Memory B cell (primary cell): ENCODE measurements at regions not wholly inside any gene's neighbourhood (a gene's known extent, or its start where the extent isn't known, plus 50 kb on each side); places are given as distances from the start of the nearest gene placed in this dataset.
"Not testable (repeated sequence)": the region's sequence is repeated elsewhere in the genome, so short reads cannot be mapped to it uniquely, and the experiment has no call there.

Experiments used
- ATAC-seq: fragments of 150-1000 bp; cut with Tn5 transposase; 2 replicates; pipeline ENCODE4 v1.10.0; 2021; ENCODE audit warnings: low read depth, mild to moderate bottlenecking, moderate library complexity
- DNase-seq, 2 donors: peaks; one replicate each; pipeline ENCODE4 v3.0.0; 2022; ENCODE audit warnings: low spot score in 2 of 2
- H3K27ac Mint-ChIP-seq: one replicate; pipeline ENCODE4 v1.8.0; 2022; ENCODE audit warnings: mild to moderate bottlenecking, moderate library complexity, mixed read lengths
- H3K27me3 Mint-ChIP-seq: one replicate; pipeline ENCODE4 v1.8.0; 2022; ENCODE audit warnings: mixed read lengths
- H3K36me3 Mint-ChIP-seq: one replicate; pipeline ENCODE4 v1.8.0; 2022; ENCODE audit warnings: mild to moderate bottlenecking, mixed read lengths
- H3K4me1 Mint-ChIP-seq: one replicate; pipeline ENCODE4 v1.8.0; 2022; ENCODE audit warnings: mixed read lengths
- H3K4me3 Mint-ChIP-seq: one replicate; pipeline ENCODE4 v1.8.0; 2022; ENCODE audit warnings: mild to moderate bottlenecking, moderate library complexity, mixed read lengths
- H3K9me3 Mint-ChIP-seq: one replicate; pipeline ENCODE4 v1.8.0; 2022; ENCODE audit warnings: mixed read lengths

DNA sequence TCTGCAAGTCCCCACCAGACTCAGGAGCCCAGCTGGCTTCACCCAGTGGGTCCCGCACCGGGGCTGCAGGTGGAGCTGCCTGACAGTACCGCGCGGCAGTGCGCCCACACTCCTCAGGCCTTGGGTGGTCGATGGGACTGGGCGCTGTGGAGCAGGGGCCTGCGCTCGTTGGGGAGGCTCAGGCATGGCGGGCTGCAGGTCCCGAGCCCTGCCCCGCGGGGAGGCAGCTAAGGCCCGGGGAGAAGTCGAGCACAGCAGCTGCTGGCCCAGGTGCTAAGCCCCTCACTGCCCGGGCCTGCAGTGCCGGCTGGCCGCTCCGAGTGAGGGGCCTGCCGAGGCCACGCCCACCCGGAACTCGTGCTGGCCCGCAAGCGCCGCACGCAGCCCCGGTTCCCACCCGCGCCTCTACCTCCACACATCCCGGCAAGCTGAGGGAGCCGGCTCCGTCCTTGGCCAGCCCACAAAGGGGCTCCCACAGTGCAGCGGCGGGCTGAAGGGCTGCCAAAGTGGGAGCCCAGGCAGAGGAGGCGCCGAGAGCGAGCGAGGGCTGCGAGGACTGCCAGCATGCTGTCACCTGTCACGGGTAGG, 2021.7 kb upstream of the LRRTM1 start:
- H3K36me3 Mint-ChIP-seq, H3K9me3 Mint-ChIP-seq, H3K27ac Mint-ChIP-seq, DNase-seq, H3K4me3 Mint-ChIP-seq, H3K4me1 Mint-ChIP-seq, H3K27me3 Mint-ChIP-seq, ATAC-seq: not testable (repeated sequence)

- Mint-ChIP-seq H3K36me3 (no peaks in the 10 kb centered on the region), H3K9me3 (no peaks in the 10 kb centered on the region), H3K4me3 (no peak overlapping the region), H3K27ac (no peak overlapping the region), H3K4me1 (no peaks in the 10 kb centered on the region), H3K27me3 (no peaks in the 10 kb centered on the region)
- no peak for ATAC-seq
- DNase-seq: no peak
Observed at GRCh38 chr2:82320296-82320695, 2015.7 kb upstream of the LRRTM1 start.

GRCh38 chr2:82317012-82317411, 2012.5 kb upstream of the LRRTM1 start:
- DNase-seq (no peak), ATAC-seq (no peak)
- H3K27me3 Mint-ChIP-seq: no peaks in the 10 kb centered on the region
- H3K36me3 Mint-ChIP-seq: no peaks in the 10 kb centered on the region
- no peak overlapping the region for H3K4me3 Mint-ChIP-seq
- H3K4me1 Mint-ChIP-seq: no peaks in the 10 kb centered on the region
- peaks cover 3% of the 10 kb centered on the region for H3K9me3 Mint-ChIP-seq
- H3K27ac Mint-ChIP-seq: no peak overlapping the region

- Mint-ChIP-seq H3K9me3 (peaks cover 3% of the 10 kb centered on the region), H3K27ac (no peak overlapping the region), H3K4me1 (no peaks in the 10 kb centered on the region), H3K4me3 (no peak overlapping the region), H3K36me3 (no peaks in the 10 kb centered on the region), H3K27me3 (no peaks in the 10 kb centered on the region)
- ATAC-seq: no peak
- no peak for DNase-seq
Observed at GRCh38 chr2:82316586-82316985, 2012.0 kb upstream of the LRRTM1 start.

DNA sequence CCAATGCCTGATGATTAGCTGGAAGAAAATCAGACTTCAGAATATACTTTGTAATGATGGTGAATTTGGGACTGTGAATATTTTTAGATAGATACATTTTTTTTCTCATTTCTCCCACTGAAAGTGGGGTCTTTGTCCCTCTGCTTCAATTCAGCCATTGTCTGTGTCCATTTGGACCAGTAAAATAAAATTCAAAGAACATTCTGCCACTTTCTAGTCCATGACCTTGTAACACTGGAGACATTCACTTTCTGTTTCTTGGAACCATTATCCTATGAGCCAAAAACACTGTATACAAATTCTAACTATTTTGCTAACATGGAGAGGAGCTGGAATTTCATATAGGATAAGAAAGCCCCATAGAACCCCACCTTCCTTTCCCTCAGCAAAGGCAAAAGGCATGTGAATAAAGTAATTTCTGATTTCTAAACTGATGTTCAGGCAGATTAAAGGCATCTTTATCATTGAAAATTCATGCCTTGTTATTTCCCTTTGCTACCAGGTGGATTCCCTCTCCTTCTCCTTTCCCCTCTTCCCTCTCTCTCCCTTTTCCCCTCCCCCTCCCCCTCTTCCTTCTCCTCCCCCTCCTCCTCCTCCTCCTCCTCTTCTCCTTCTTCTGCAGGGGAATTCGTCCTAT, 2010.4 kb upstream of the LRRTM1 start:
- Mint-ChIP-seq H3K4me1 (no peaks in the 10 kb centered on the region), H3K27me3 (no peaks in the 10 kb centered on the region), H3K36me3 (no peaks in the 10 kb centered on the region), H3K4me3 (no peak overlapping the region), H3K27ac (no peak overlapping the region), H3K9me3 (peaks cover 3% of the 10 kb centered on the region)
- DNase-seq: no peak
- ATAC-seq: no peak

DNA sequence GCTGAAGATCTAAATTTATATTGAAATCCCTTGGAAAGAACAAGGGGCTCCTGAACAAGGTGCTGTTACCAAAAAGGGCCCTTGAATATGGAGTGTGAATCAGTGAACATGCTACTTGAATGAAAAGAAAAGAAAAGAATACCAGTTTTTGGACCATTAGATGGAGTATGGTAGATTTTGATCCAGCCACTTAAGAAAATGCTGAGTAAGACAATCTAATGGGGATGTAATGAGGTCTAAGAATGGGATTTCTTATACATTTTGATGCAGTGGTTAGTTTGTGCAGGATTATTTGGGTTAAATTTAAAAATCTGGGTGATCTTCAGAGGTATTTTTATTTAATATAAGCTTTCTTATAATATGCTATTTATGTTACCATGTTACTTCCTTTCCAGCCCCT, 2003.0 kb upstream of the LRRTM1 start:
- no peak for ATAC-seq
- Mint-ChIP-seq H3K9me3 (no peaks in the 10 kb centered on the region), H3K4me3 (no peak overlapping the region), H3K27me3 (no peaks in the 10 kb centered on the region), H3K36me3 (no peaks in the 10 kb centered on the region), H3K27ac (no peak overlapping the region), H3K4me1 (no peaks in the 10 kb centered on the region)
- no peak for DNase-seq

DNA sequence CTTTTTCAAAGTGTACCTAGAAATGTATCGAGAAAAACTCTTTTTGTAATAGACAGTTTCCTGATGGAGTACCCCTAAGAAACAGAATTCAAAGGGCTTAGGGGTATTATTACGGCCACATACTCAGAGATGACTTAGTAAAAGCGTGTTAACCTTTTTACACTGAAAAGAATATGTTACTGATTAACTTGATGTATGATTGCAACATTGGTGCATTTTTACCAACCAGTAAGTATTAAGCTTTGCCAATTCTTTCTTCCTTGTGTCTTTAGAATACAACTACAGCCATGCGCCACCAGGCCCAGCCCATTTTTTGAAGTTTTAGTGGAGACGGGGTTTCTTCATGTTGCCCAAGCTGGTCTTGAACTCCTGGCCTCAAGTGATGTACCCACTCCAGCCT, 1997.0 kb upstream of the LRRTM1 start:
- Mint-ChIP-seq H3K36me3 (no peaks in the 10 kb centered on the region), H3K27me3 (no peaks in the 10 kb centered on the region), H3K9me3 (peaks cover 11% of the 10 kb centered on the region), H3K27ac (no peak overlapping the region), H3K4me1 (no peaks in the 10 kb centered on the region), H3K4me3 (no peak overlapping the region)
- ATAC-seq (no peak), DNase-seq (no peak)

GRCh38 chr2:82289446-82289845, 1984.9 kb upstream of the LRRTM1 start:
- ATAC-seq: no peak
- Mint-ChIP-seq H3K27ac (no peak overlapping the region), H3K4me1 (no peaks in the 10 kb centered on the region), H3K4me3 (no peak overlapping the region), H3K36me3 (no peaks in the 10 kb centered on the region), H3K9me3 (peaks cover 9% of the 10 kb centered on the region), H3K27me3 (no peaks in the 10 kb centered on the region)
- no peak for DNase-seq

- DNase-seq: no peak
- no peak for ATAC-seq
- H3K27ac Mint-ChIP-seq: no peak overlapping the region
- H3K36me3 Mint-ChIP-seq: no peaks in the 10 kb centered on the region
- no peak overlapping the region for H3K4me3 Mint-ChIP-seq
- H3K27me3 Mint-ChIP-seq: no peaks in the 10 kb centered on the region
- no peaks in the 10 kb centered on the region for H3K4me1 Mint-ChIP-seq
- H3K9me3 Mint-ChIP-seq: peaks cover 15% of the 10 kb centered on the region
Observed at GRCh38 chr2:82283075-82283474, 1978.5 kb upstream of the LRRTM1 start.

GRCh38 chr2:82282111-82282882, 1977.7 kb upstream of the LRRTM1 start:
- H3K4me1 Mint-ChIP-seq: no peaks in the 10 kb centered on the region
- no peak for DNase-seq
- ATAC-seq: no peak
- H3K9me3 Mint-ChIP-seq: peaks cover 14% of the 10 kb centered on the region
- no peak overlapping the region for H3K27ac Mint-ChIP-seq
- no peaks in the 10 kb centered on the region for H3K27me3 Mint-ChIP-seq
- no peak overlapping the region for H3K4me3 Mint-ChIP-seq
- no peaks in the 10 kb centered on the region for H3K36me3 Mint-ChIP-seq

GRCh38 chr2:82279367-82279766, 1974.8 kb upstream of the LRRTM1 start:
- ATAC-seq (no peak), DNase-seq (no peak)
- H3K36me3 Mint-ChIP-seq: no peaks in the 10 kb centered on the region
- no peaks in the 10 kb centered on the region for H3K27me3 Mint-ChIP-seq
- no peaks in the 10 kb centered on the region for H3K4me1 Mint-ChIP-seq
- H3K4me3 Mint-ChIP-seq: no peak overlapping the region
- peaks cover 10% of the 10 kb centered on the region for H3K9me3 Mint-ChIP-seq
- H3K27ac Mint-ChIP-seq: no peak overlapping the region

DNA sequence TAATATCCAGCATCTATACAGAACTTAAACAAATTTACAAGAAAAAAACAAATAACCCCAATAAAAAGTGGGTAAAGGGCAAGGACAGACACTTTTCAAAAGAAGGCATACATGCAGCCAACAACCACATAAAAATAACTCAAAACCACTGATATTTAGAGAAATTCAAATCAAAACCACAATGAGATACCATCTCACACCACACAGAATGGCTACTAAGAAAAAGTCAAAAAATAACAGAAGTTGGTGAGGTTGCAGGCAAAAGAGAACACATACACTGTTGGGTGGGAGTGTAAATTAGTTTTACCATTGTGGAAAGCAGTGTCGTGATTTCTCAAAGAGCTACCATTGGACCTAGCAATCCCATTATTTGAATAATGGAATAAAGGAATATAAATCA, 1973.9 kb upstream of the LRRTM1 start:
- DNase-seq (no peak), ATAC-seq (no peak)
- Mint-ChIP-seq H3K27me3 (no peaks in the 10 kb centered on the region), H3K36me3 (no peaks in the 10 kb centered on the region), H3K4me1 (no peaks in the 10 kb centered on the region), H3K9me3 (peaks cover 11% of the 10 kb centered on the region), H3K4me3 (no peak overlapping the region), H3K27ac (no peak overlapping the region)

GRCh38 chr2:82275599-82275998, 1971.0 kb upstream of the LRRTM1 start:
- Mint-ChIP-seq H3K4me1 (no peaks in the 10 kb centered on the region), H3K9me3 (peaks cover 5% of the 10 kb centered on the region), H3K27me3 (no peaks in the 10 kb centered on the region), H3K27ac (no peak overlapping the region), H3K4me3 (no peak overlapping the region), H3K36me3 (no peaks in the 10 kb centered on the region)
- DNase-seq: no peak
- ATAC-seq: no peak

DNA sequence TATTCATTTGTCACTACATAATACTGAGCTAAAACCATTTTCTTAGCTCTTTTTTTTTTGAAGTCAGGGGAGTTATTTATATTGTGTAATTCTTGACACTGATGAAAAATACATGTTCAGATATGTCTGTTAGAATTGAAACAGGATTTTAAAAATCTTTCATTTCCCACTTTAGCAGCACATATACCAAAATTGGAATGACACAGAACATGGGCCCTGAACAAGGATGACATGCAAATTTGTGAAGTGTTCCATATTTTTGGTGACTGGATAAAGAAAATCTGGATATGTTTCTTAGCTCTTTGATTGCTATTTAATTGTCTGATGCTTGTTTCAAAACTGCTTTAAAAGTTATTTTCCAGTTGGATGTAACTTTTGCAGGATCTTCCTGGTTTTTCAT, 1963.9 kb upstream of the LRRTM1 start:
- Mint-ChIP-seq H3K27me3 (no peaks in the 10 kb centered on the region), H3K27ac (no peak overlapping the region), H3K36me3 (no peaks in the 10 kb centered on the region), H3K9me3 (peaks cover 1% of the 10 kb centered on the region), H3K4me1 (no peaks in the 10 kb centered on the region), H3K4me3 (no peak overlapping the region)
- no peak for DNase-seq
- ATAC-seq: no peak

DNA sequence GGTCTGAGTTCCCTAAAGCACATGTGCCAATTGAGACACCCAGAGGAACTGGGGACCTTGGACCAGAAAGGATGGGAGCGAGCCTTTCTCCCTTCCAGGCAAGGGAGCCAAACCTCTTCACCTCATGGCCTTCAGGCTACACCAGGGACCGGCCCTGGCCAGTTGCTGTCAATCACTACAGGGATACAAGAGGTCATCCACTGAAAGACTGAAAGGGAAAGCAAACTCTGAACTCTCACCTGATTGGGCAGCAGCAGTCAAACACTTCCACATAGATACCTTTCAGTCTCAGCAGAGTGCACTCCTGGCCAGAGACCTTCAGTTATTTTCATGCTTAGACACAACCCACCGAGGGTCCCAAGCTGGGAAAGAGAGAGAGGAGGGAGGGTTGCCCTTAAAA, 1956.0 kb upstream of the LRRTM1 start:
- Mint-ChIP-seq H3K27me3 (no peaks in the 10 kb centered on the region), H3K9me3 (peaks cover 8% of the 10 kb centered on the region), H3K36me3 (no peaks in the 10 kb centered on the region), H3K4me1 (no peaks in the 10 kb centered on the region), H3K4me3 (no peak overlapping the region), H3K27ac (no peak overlapping the region)
- DNase-seq (no peak), ATAC-seq (no peak)
